Panc1 (cell line): ENCODE measurements at regions not wholly inside any gene's neighbourhood (a gene's known extent, or its start where the extent isn't known, plus 50 kb on each side); places are given as distances from the start of the nearest gene placed in this dataset.

Experiments used
- ATAC-seq: fragments of 200-7000 bp; cut with Tn5 transposase; 2 replicates; pipeline ENCODE4 v1.9.1; 2020; ENCODE audit warnings: mild to moderate bottlenecking, moderate library complexity
- BruUV-seq: library from RNA; stranded (reverse); fragments of 400-500 nt; replicated peaks from 2 replicates; lab custom pipeline; 2021; lab: Mats Ljungman, UMichigan
- CTCF ChIA-PET: fragments of 300-600 bp; sonication (Branson Sonifier 250); formaldehyde crosslinking; loops from one replicate; lab custom pipeline; 2022; ENCODE audit warnings: antibody characterized with exemption; lab: Charles Lee
- POLR2A ChIA-PET: fragments of 300-600 bp; sonication (Branson Sonifier 250); formaldehyde crosslinking; loops from one replicate; lab custom pipeline; 2022; ENCODE audit warnings: antibody characterized with exemption; lab: Charles Lee
- DNase-seq: peaks from one replicate; pipeline ENCODE4 v3.0.0-alpha.2; 2010; ENCODE audit warnings: low read depth, low spot score
- H3K27ac ChIP-seq: 2 replicates; pipeline ENCODE4 v1.5.1; 2011; ENCODE audit warnings: mild to moderate bottlenecking, low read length, inconsistent platforms
- H3K27me3 ChIP-seq: fragments of 200-500 bp; sonication (Bioruptor generic); 2 replicates; pipeline ENCODE4 v1.6.0; 2014; ENCODE audit warnings: low read length, inconsistent platforms; ENCODE audit not compliant: control insufficient read depth, insufficient read depth
- H3K36me3 ChIP-seq: fragments of 200-500 bp; sonication (Bioruptor generic); 2 replicates; pipeline ENCODE4 v1.5.1; 2014; ENCODE audit warnings: inconsistent platforms, mild to moderate bottlenecking, low read length, moderate library complexity; ENCODE audit not compliant: control insufficient read depth, insufficient read depth
- H3K4me1 ChIP-seq: 2 replicates; pipeline ENCODE4 v1.5.1; 2011; ENCODE audit warnings: inconsistent platforms, mild to moderate bottlenecking, low read length, moderate library complexity; ENCODE audit not compliant: control insufficient read depth, insufficient read depth
- H3K4me3 ChIP-seq, 2 experiments: 2 replicates each; pipeline ENCODE4 v1.5.1; 2011 to 2012; ENCODE audit warnings: low read depth in 2 of 2, low read length in 2 of 2, mild to moderate bottlenecking in 2 of 2, inconsistent platforms in 1 of 2, moderate library complexity in 1 of 2
- H3K9me3 ChIP-seq: fragments of 200-500 bp; sonication (Bioruptor generic); 2 replicates; pipeline ENCODE4 v1.5.1; 2014; ENCODE audit warnings: low read depth, mild to moderate bottlenecking, inconsistent platforms, low read length, moderate library complexity; ENCODE audit not compliant: control insufficient read depth, insufficient read depth
- POLR2AphosphoS5 ChIP-seq: IDR thresholded peaks from 2 replicates; pipeline ENCODE4 v1.6.1; 2012; ENCODE audit warnings: mild to moderate bottlenecking, low read depth, low read length, moderate library complexity
- REST ChIP-seq, 2 experiments: IDR thresholded peaks; 2 replicates each; pipeline ENCODE4 v1.6.1; 2011 to 2012; ENCODE audit warnings: low read depth in 2 of 2, control low read depth in 1 of 2, low read length in 1 of 2, mild to moderate bottlenecking in 1 of 2, moderate library complexity in 1 of 2; ENCODE audit not compliant: insufficient read depth in 1 of 2
- SIN3A ChIP-seq: IDR thresholded peaks from 2 replicates; pipeline ENCODE4 v1.6.1; 2012; ENCODE audit warnings: low read depth, mild to moderate bottlenecking, low read length, moderate library complexity, borderline replicate concordance; ENCODE audit not compliant: insufficient read depth
- TCF7L2 ChIP-seq: IDR thresholded peaks from 2 replicates; pipeline ENCODE4 v1.6.1; 2011; ENCODE audit warnings: mild to moderate bottlenecking, low read depth, low read length, inconsistent platforms
- in situ Hi-C: cut with HindIII; loops from 2 replicates; pipeline ENCODE4 v1.10.0; 2016; ENCODE audit warnings: low sequenced_read_pairs, low pct_unique_long_range_greater_than_20kb
- intact Hi-C: fragments of 100-400 bp; cut with micrococcal nuclease; formaldehyde crosslinking; loops from one replicate; pipeline ENCODE4 v1.10.0; 2022; ENCODE audit not compliant: unreplicated experiment
- TF ChIP-seq, protein P1 (sequence below): fragments of 450-650 bp; IDR thresholded peaks from 2 replicates; pipeline ENCODE4 v1.5.1; 2017; ENCODE audit warnings: mild to moderate bottlenecking

- BruUV-seq: no TSS peak
- intact Hi-C loops (no loop called here), in situ Hi-C loops (no loop called here)
- ChIA-PET POLR2A (no interaction called here), CTCF (no interaction called here)
- DNase-seq (no peak), ATAC-seq (no peak)
- Histone ChIP-seq H3K27me3 (no peaks in the 10 kb centered on the region), H3K36me3 (no peaks in the 10 kb centered on the region), H3K27ac (no peak overlapping the region), H3K4me3 (no peak overlapping the region), H3K9me3 (no peaks in the 10 kb centered on the region), H3K4me1 (no peaks in the 10 kb centered on the region)
- TF ChIP-seq SIN3A: no peak
- no peak for TF ChIP-seq TCF7L2
- TF ChIP-seq, protein P1, sequence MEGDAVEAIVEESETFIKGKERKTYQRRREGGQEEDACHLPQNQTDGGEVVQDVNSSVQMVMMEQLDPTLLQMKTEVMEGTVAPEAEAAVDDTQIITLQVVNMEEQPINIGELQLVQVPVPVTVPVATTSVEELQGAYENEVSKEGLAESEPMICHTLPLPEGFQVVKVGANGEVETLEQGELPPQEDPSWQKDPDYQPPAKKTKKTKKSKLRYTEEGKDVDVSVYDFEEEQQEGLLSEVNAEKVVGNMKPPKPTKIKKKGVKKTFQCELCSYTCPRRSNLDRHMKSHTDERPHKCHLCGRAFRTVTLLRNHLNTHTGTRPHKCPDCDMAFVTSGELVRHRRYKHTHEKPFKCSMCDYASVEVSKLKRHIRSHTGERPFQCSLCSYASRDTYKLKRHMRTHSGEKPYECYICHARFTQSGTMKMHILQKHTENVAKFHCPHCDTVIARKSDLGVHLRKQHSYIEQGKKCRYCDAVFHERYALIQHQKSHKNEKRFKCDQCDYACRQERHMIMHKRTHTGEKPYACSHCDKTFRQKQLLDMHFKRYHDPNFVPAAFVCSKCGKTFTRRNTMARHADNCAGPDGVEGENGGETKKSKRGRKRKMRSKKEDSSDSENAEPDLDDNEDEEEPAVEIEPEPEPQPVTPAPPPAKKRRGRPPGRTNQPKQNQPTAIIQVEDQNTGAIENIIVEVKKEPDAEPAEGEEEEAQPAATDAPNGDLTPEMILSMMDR: no peak
- no peak for TF ChIP-seq POLR2AphosphoS5
- no peak for TF ChIP-seq REST (IDR thresholded peaks at IDR 0.05; ENCODE audit: insufficient read depth in 1 of 2, low read depth in 2 of 2, low read length in 1 of 2)
Measured at GRCh38 chr5:179464631-179465030, 85.7 kb upstream of the RUFY1 start.

DNA sequence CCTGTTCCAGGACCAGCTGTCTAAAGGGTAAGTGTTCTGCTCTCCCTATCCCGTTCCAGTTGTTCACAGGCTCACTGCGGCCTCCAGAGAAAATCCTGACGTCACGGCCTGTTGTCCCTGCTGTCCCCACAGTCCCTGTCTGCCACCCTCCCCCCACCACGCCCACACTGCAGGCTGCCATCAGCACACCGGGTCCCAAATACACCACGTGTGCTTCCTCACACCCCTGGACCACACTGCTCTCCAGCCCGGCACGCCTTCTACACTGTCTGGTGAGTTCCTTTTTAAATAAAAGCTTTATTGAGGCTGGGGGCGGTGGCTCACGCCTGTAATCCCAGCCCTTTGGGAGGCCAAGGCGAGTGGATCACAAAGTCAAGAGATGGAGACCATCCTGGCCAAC is 88.3 kb upstream of the RUFY1 start:
- H3K9me3 ChIP-seq: no peaks in the 10 kb centered on the region
- ChIA-PET POLR2A (no interaction called here), CTCF (no interaction called here)
- H3K4me1 ChIP-seq: no peaks in the 10 kb centered on the region
- intact Hi-C loops: no loop called here
- TF ChIP-seq TCF7L2 (no peak), POLR2AphosphoS5 (no peak), SIN3A (no peak), REST (IDR thresholded peaks at IDR 0.05; ENCODE audit: insufficient read depth in 1 of 2, low read depth in 2 of 2, low read length in 1 of 2) (no peak)
- TF ChIP-seq, protein P1: no peak
- no peak overlapping the region for H3K27ac ChIP-seq
- no peak for ATAC-seq
- H3K36me3 ChIP-seq: no peaks in the 10 kb centered on the region
- in situ Hi-C loops: no loop called here
- H3K4me3 ChIP-seq: no peak overlapping the region
- no TSS peak for BruUV-seq
- no peak for DNase-seq
- no peaks in the 10 kb centered on the region for H3K27me3 ChIP-seq
